IMR-90 (cell line): ENCODE measurements at regions not wholly inside any gene's neighbourhood (a gene's known extent, or its start where the extent isn't known, plus 50 kb on each side); places are given as distances from the start of the nearest gene placed in this dataset.
A peak's percentile ranks its signal among the peaks of the same experiment; 100 is the strongest.

Source experiments
- ATAC-seq: fragments of 200-7000 bp; cut with Tn5 transposase; 2 replicates; pipeline ENCODE4 v1.9.1; 2020; ENCODE audit warnings: low read depth, mild to moderate bottlenecking, moderate library complexity
- BruUV-seq: library from RNA; stranded (reverse); fragments of 400-500 nt; replicated peaks from 2 replicates; lab custom pipeline; 2021; lab: Mats Ljungman, UMichigan
- CTCF ChIA-PET: fragments of 300-600 bp; formaldehyde crosslinking; extraction: SDS; loops from one replicate; lab custom pipeline; 2021; ENCODE audit warnings: antibody characterized with exemption; lab: Yijun Ruan, JAX
- POLR2A ChIA-PET: fragments of 300-600 bp; sonication (Branson Sonifier 250); formaldehyde crosslinking; loops from one replicate; lab custom pipeline; 2022; ENCODE audit warnings: antibody characterized with exemption; ENCODE audit not compliant: unreplicated experiment; lab: Charles Lee
- DNase-seq: peaks from one replicate; pipeline ENCODE4 v3.0.0; 2013
- H2AFZ ChIP-seq: replicated peaks from 2 replicates; pipeline ENCODE3; 2013; ENCODE audit warnings: low read length, mild to moderate bottlenecking; ENCODE audit not compliant: poor library complexity
- H2AK5ac ChIP-seq: 2 replicates; pipeline ENCODE4 v1.6.1; 2013; ENCODE audit warnings: low read depth, low read length, inconsistent platforms
- H2AK9ac ChIP-seq: replicated peaks from 2 replicates; pipeline ENCODE3; 2013; ENCODE audit warnings: mild to moderate bottlenecking, low read depth, low read length, moderate library complexity; ENCODE audit not compliant: poor library complexity
- H2BK120ac ChIP-seq: 2 replicates; pipeline ENCODE4 v1.6.1; 2013; ENCODE audit warnings: low read depth, low read length, inconsistent platforms
- H2BK15ac ChIP-seq: 3 replicates; pipeline ENCODE4 v1.6.1; 2013; ENCODE audit warnings: low read depth, low read length, inconsistent platforms
- H2BK20ac ChIP-seq: 2 replicates; pipeline ENCODE4 v1.6.1; 2013; ENCODE audit warnings: low read depth, mild to moderate bottlenecking, inconsistent platforms, low read length, moderate library complexity
- H2BK5ac ChIP-seq: 2 replicates; pipeline ENCODE4 v1.6.1; 2013; ENCODE audit warnings: mild to moderate bottlenecking, low read depth, low read length, inconsistent platforms; ENCODE audit not compliant: poor library complexity, severe bottlenecking
- H3K14ac ChIP-seq: replicated peaks from 2 replicates; pipeline ENCODE4 v1.6.1; 2013; ENCODE audit warnings: low read depth, low read length, inconsistent platforms
- H3K18ac ChIP-seq: 2 replicates; pipeline ENCODE4 v1.6.1; 2013; ENCODE audit warnings: low read depth, low read length, control low read depth
- H3K23ac ChIP-seq: 2 replicates; pipeline ENCODE4 v1.6.1; 2013; ENCODE audit warnings: low read depth, low read length, inconsistent platforms
- H3K27ac ChIP-seq: 2 replicates; pipeline ENCODE4 v1.5.1; 2013; ENCODE audit warnings: mild to moderate bottlenecking, control low read depth, low read length; ENCODE audit not compliant: insufficient read depth
- H3K27me3 ChIP-seq: 2 replicates; pipeline ENCODE4 v1.6.1; 2013; ENCODE audit warnings: low read length; ENCODE audit not compliant: control insufficient read depth, insufficient read depth
- H3K36me3 ChIP-seq: 2 replicates; pipeline ENCODE4 v1.6.1; 2013; ENCODE audit warnings: low read length, mixed read lengths; ENCODE audit not compliant: control insufficient read depth, insufficient read depth
- H3K4ac ChIP-seq: 2 replicates; pipeline ENCODE4 v1.6.1; 2013; ENCODE audit warnings: low read depth, low read length, inconsistent platforms
- H3K4me1 ChIP-seq: 2 replicates; pipeline ENCODE4 v1.6.1; 2013; ENCODE audit warnings: low read length, mixed read lengths; ENCODE audit not compliant: control insufficient read depth, insufficient read depth
- H3K4me2 ChIP-seq: 2 replicates; pipeline ENCODE4 v1.6.1; 2013; ENCODE audit warnings: low read depth, mild to moderate bottlenecking, control low read depth, low read length, moderate library complexity
- H3K4me3 ChIP-seq: 2 replicates; pipeline ENCODE4 v1.5.1; 2013; ENCODE audit warnings: low read depth, mild to moderate bottlenecking, control low read depth, low read length, moderate library complexity; ENCODE audit not compliant: insufficient read depth
- H3K56ac ChIP-seq: 2 replicates; pipeline ENCODE4 v1.6.1; 2013; ENCODE audit warnings: low read length, inconsistent platforms; ENCODE audit not compliant: insufficient read depth; ENCODE audit errors: extremely low read depth
- H3K79me1 ChIP-seq, 2 experiments: 2 replicates each; pipeline ENCODE4 v1.6.1; 2013; ENCODE audit warnings: low read length in 2 of 2, inconsistent platforms in 1 of 2, low read depth in 1 of 2
- H3K9ac ChIP-seq: 2 replicates; pipeline ENCODE4 v1.6.1; 2013; ENCODE audit warnings: low read depth, low read length, control low read depth
- H3K9me1 ChIP-seq: 2 replicates; pipeline ENCODE4 v1.6.1; 2013; ENCODE audit warnings: low read length, inconsistent platforms; ENCODE audit not compliant: insufficient read depth
- H3K9me3 ChIP-seq: 2 replicates; pipeline ENCODE4 v1.6.1; 2013; ENCODE audit warnings: low read length; ENCODE audit not compliant: control insufficient read depth, insufficient read depth
- H4K20me1 ChIP-seq: 2 replicates; pipeline ENCODE4 v1.6.1; 2013; ENCODE audit warnings: low read length, inconsistent platforms; ENCODE audit not compliant: insufficient read depth
- H4K5ac ChIP-seq: 2 replicates; pipeline ENCODE4 v1.6.1; 2013; ENCODE audit warnings: mild to moderate bottlenecking, low read depth, low read length, control low read depth
- H4K8ac ChIP-seq, 2 experiments: 2 replicates each; pipeline ENCODE4 v1.6.1; 2013; ENCODE audit warnings: low read depth in 2 of 2, low read length in 2 of 2, control low read depth in 1 of 2, inconsistent platforms in 1 of 2
- H4K91ac ChIP-seq: 2 replicates; pipeline ENCODE4 v1.6.1; 2013; ENCODE audit warnings: low read depth, low read length, inconsistent platforms; ENCODE audit not compliant: insufficient read depth
- BHLHE40 ChIP-seq: fragments of 150-350 bp; IDR thresholded peaks from 2 replicates; pipeline ENCODE4 v1.6.1; 2016; ENCODE audit warnings: mild to moderate bottlenecking, low read depth, low read length
- CEBPB ChIP-seq: IDR thresholded peaks from 2 replicates; pipeline ENCODE4 v1.6.1; 2012; ENCODE audit warnings: low read depth, low read length, improper control_type of control experiment
- CTCF ChIP-seq: conservative IDR thresholded peaks from 2 replicates; pipeline ENCODE4 v1.5.1; 2012; ENCODE audit warnings: mild to moderate bottlenecking, low read depth, low read length, improper control_type of control experiment
- MAFK ChIP-seq: IDR thresholded peaks from 2 replicates; pipeline ENCODE4 v1.6.1; 2012; ENCODE audit warnings: low read depth, low read length, improper control_type of control experiment
- MXI1 ChIP-seq: IDR thresholded peaks from 2 replicates; pipeline ENCODE4 v1.6.1; 2012; ENCODE audit warnings: low read depth, mild to moderate bottlenecking, low read length, moderate library complexity, borderline replicate concordance
- RAD21 ChIP-seq: IDR thresholded peaks from 2 replicates; pipeline ENCODE4 v1.6.1; 2012; ENCODE audit warnings: low read length, improper control_type of control experiment
- RFX5 ChIP-seq: IDR thresholded peaks from 2 replicates; pipeline ENCODE4 v1.8.0; 2012; ENCODE audit warnings: low read depth, mild to moderate bottlenecking, low read length, moderate library complexity
- WGBS, 2 experiments: methylation state at CpG; one replicate each; pipeline versions ENCODE4 v1.1.5 to v1.1.7; 2013; ENCODE audit warnings: missing lambda C conversion rate in 2 of 2; ENCODE audit not compliant: insufficient read length in 1 of 2; ENCODE audit errors: extremely low coverage in 2 of 2; 5-methylcytosine and 5-hydroxymethylcytosine counted together
- dilution Hi-C: fragments of 300-500 bp; cut with HindIII; formaldehyde crosslinking; loops from one replicate; pipeline ENCODE4 v1.14.3; 2018; ENCODE audit warnings: low sequenced_read_pairs; ENCODE audit not compliant: unreplicated experiment
- in situ Hi-C: fragments of 300-500 bp; cut with MboI; formaldehyde crosslinking; loops from 3 replicates; pipeline ENCODE4 v1.14.3; 2019; ENCODE audit warnings: low sequenced_read_pairs, inconsistent platforms, mixed read lengths
- intact Hi-C: fragments of 100-400 bp; cut with micrococcal nuclease; formaldehyde crosslinking; loops from 2 replicates; pipeline ENCODE4 v1.10.0; 2022
- TF ChIP-seq, protein P1 (sequence below): fragments of 150-350 bp; IDR thresholded peaks from 2 replicates; pipeline ENCODE4 v1.6.1; 2016; ENCODE audit warnings: low read depth, mild to moderate bottlenecking, low read length, moderate library complexity, borderline replicate concordance

DNA sequence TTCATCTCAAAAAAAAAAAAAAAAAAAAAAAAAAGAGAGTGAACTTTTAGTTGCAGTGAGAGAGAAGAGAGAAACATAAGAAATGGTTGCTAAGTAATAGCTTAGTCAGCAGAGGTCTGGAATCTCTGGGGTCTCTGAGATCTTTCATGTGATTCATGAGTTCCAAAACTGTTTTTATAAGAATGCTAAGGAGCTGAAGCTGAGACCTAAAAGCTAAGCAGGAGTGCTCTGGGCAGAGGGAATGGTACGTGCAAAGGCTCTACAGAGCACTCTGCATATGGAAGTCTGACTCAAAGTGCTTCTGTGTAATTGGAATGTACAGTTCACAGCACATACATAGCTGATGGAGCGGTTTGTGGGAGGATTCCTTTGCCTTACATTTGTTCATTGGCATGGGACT, 66.3 kb upstream of the LRIG1 start:
- Histone ChIP-seq H2BK15ac (no peak overlapping the region), H3K36me3 (no peaks in the 10 kb centered on the region), H3K27ac (no peak overlapping the region), H4K20me1 (no peaks in the 10 kb centered on the region), H3K9ac (no peak overlapping the region), H2AK9ac (no peak overlapping the region), H2BK120ac (no peak overlapping the region; the same call in 1 of the 2 replicates), H3K4me1 (peaks cover 3% of the 10 kb centered on the region; the same call in 1 of the 2 replicates), H3K14ac (no peak overlapping the region), H3K4me2 (no peak overlapping the region), H3K27me3 (no peaks in the 10 kb centered on the region), H4K91ac (no peak overlapping the region), H3K9me3 (peaks cover 2% of the 10 kb centered on the region; the same call in 1 of the 2 replicates), H4K5ac (no peak overlapping the region), H3K23ac (no peak overlapping the region), H3K79me1 (no peaks in the 10 kb centered on the region), H3K4me3 (no peak overlapping the region), H2AK5ac (no peak overlapping the region), H2BK5ac (no peak overlapping the region), H2AFZ (no peak overlapping the region), H2BK20ac (peak overlapping the region; percentile 57; the same call in 1 of the 2 replicates), H3K9me1 (no peaks in the 10 kb centered on the region), H3K18ac (no peak overlapping the region), H3K4ac (no peak overlapping the region), H3K56ac (no peak overlapping the region), H4K8ac (no peak overlapping the region)
- no TSS peak for BruUV-seq
- POLR2A ChIA-PET: interaction anchor here (0.7 kb wide), 1 partner anchor 8 kb away, joined by 16 read pairs; no protein-coding TSS in a partner anchor
- ATAC-seq (peak; percentile 91), DNase-seq (peak; percentile 93)
- intact Hi-C loops: no loop called here
- WGBS, 2 experiments: 67% methylated on average over 1 of the region's 2 CpGs; no CpG with 5 or more reads in 1 of the 2 experiments
- dilution Hi-C loops: no loop called here
- CTCF ChIA-PET: interaction anchor here (0.6 kb wide), 1 partner anchor 117 kb away, joined by 4 read pairs; no protein-coding TSS in a partner anchor
- in situ Hi-C loops: no loop called here
- TF ChIP-seq CTCF (no peak), RFX5 (no peak), CEBPB (no peak), BHLHE40 (no peak), RAD21 (peak; percentile 11; the same call in 1 of the 2 replicates), MXI1 (no peak), MAFK (peak; percentile 75)
- TF ChIP-seq, protein P1, sequence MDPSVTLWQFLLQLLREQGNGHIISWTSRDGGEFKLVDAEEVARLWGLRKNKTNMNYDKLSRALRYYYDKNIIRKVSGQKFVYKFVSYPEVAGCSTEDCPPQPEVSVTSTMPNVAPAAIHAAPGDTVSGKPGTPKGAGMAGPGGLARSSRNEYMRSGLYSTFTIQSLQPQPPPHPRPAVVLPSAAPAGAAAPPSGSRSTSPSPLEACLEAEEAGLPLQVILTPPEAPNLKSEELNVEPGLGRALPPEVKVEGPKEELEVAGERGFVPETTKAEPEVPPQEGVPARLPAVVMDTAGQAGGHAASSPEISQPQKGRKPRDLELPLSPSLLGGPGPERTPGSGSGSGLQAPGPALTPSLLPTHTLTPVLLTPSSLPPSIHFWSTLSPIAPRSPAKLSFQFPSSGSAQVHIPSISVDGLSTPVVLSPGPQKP: no peak
